Activated gamma-delta T cell treated with Interleukin-2 at 50 U/mL for 16 hours (primary cell): ENCODE measurements at regions not wholly inside any gene's neighbourhood (a gene's known extent, or its start where the extent isn't known, plus 50 kb on each side); places are given as distances from the start of the nearest gene placed in this dataset.
"Not testable (repeated sequence)": the region's sequence is repeated elsewhere in the genome, so short reads cannot be mapped to it uniquely, and the experiment has no call there.

Source experiments
- DNase-seq: peaks from one replicate; pipeline ENCODE4 v3.0.0-alpha.2; 2020

- DNase-seq, result no peak
Observed at GRCh38 chr2:194465641-194466040, 1191.4 kb upstream of the SLC39A10 start.

- no peak for DNase-seq
Observed at GRCh38 chr2:194464964-194465638, 1191.9 kb upstream of the SLC39A10 start.

GRCh38 chr2:194462883-194463282, 1194.1 kb upstream of the SLC39A10 start:
- DNase-seq, result not testable (repeated sequence)

GRCh38 chr2:194455358-194455757, 1201.7 kb upstream of the SLC39A10 start:
- no peak for DNase-seq

- DNase-seq, result no peak
Observed at GRCh38 chr2:194452504-194452903, 1204.5 kb upstream of the SLC39A10 start.

DNA sequence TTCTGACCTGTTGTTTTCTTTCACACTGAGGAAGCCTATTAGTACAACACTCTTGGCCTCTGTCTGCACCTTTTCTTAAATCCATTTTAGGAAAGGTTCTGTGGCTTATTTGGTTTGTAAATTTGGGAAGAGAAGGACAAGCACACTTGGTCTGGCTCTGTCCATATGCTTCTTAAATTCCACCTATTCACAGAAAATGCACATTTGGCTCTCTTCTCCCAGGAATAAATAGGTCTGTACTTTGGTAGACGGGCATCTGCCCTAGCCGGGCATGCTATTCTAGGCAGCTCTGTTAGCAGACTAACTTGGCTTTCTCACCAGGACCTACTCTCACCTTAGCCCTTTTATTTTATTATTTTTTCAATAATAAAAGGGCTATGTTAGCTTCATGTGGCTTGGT, 1211.8 kb upstream of the SLC39A10 start:
- no peak for DNase-seq

DNA sequence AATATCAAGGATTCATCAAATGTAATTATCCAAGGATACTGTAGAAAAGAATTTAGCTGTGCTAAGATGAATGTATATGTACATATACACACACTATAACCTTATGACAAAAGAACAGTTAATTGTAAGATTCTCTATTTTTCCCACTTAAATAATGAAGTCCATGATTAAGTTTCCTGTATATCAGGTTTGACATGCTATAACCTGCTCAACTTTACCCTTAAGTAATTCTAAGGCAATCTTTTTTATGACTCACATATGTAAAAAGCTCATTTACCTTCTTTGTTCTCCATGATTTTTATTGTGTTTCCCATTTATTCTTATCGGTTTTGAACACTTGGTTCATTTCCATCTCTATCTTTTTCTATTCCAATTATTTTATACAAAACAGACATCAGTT, 1213.1 kb upstream of the SLC39A10 start:
- DNase-seq, result no peak

DNA sequence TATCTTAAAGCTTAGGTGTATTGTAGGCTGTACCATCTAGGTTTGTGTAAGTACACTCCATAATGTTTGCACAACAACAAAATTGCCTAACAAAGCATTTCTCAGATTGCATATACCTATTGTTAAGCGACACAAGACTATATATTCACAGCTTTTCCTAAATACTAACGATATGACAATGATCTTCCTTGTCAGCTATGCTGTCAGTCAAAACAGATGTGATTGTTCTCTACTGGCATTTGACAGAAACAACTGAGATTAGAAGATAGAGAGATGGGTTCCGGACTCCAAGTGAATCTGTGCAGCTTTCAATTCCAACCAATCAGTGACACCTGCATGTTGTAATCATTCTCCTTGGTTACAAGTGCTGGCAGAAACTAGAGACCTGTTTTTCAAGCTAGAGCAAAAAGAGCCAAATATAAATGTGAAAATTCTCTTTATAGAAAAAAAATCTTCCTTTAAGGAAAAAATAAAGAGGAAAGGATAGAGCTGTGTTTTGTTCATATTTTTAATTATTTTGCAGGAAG, 1232.3 kb upstream of the SLC39A10 start:
- DNase-seq, result no peak

- DNase-seq, result no peak
Observed at GRCh38 chr2:194411221-194411620, 1245.8 kb upstream of the SLC39A10 start.

- DNase-seq, result no peak
Observed at GRCh38 chr2:194395818-194396217, 1261.2 kb upstream of the SLC39A10 start.

GRCh38 chr2:194385376-194385775, 1271.7 kb upstream of the SLC39A10 start:
- DNase-seq, result no peak

DNA sequence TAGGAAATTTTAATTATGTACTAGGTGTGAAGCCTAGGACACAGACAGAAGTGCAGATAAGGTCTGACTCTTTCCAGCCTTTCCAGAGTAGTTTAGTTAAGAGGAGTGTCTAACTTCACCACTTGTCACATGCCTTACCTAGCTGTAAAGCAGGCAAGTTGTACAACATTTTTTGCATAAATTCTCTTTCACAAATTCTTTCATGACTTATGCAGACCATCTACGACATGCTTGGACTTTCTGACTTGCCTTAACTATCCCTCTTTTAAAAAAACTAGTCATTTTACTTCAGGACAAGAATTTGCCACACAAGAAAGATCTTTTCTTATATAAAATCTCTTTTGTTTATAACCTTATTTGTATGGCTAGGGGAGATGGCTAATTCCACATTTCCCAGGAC, 1273.6 kb upstream of the SLC39A10 start:
- DNase-seq, result no peak

- no peak for DNase-seq
Observed at GRCh38 chr2:194382221-194382620, 1274.8 kb upstream of the SLC39A10 start.

- no peak for DNase-seq
Observed at GRCh38 chr2:194380011-194380410, 1277.0 kb upstream of the SLC39A10 start.

DNA sequence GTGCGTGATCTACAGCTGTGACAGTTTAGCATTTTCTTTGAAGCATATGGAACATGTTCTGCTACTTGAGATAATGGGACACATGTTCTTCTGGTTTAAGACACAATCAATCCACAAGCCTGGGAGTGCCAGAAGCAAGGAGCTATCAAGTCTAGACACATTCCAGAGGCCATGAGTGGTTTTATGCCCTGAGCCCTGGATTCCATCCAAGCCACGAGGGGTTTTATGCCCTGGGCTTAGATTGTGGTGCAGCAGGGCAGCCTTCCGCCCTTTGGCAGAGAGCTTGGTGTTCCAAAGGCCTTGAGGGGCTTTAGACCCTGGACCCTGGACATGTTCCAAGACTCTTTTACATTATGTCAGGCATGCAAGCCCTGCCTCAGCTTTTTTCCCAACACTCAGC, 1289.6 kb upstream of the SLC39A10 start:
- DNase-seq, result not testable (repeated sequence)

DNA sequence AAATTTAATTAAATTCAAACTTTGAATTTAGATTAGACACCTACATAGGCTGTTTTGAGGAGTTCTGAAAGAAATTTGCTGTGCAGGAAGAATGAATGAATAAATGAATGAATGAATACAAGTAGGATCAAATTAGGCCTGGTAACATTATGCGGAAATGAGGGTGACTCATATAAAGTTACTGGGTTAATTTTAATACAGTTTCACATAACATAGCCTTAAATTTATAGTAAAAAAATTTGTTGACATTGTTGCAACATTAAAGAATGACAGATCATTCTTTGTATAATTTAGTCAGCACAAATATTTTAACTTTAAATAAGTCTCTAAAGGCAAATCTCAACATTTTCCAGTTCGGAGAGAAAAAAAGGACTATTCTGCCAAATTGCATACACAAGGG, 1293.1 kb upstream of the SLC39A10 start:
- DNase-seq, result no peak

DNA sequence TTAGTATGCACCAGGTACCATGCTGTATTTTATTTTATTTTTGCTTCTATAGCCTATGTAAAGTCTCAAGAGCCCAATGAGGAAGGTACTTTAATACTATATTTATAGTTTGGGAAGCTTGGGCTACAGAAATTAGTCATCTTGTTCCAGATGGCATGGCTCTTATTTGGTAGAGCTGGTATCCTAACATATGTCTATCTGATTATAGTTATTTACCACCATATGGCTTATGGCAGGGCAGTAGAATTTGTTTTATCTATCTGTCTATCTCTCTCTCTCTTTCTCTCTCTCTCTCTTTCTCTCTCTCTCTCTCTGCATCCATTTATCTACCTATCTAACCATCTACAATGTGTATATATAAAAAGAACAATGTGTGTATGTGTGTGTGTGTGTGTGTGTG, 1293.7 kb upstream of the SLC39A10 start:
- no peak for DNase-seq

GRCh38 chr2:194352505-194352904, 1304.5 kb upstream of the SLC39A10 start:
- no peak for DNase-seq

DNA sequence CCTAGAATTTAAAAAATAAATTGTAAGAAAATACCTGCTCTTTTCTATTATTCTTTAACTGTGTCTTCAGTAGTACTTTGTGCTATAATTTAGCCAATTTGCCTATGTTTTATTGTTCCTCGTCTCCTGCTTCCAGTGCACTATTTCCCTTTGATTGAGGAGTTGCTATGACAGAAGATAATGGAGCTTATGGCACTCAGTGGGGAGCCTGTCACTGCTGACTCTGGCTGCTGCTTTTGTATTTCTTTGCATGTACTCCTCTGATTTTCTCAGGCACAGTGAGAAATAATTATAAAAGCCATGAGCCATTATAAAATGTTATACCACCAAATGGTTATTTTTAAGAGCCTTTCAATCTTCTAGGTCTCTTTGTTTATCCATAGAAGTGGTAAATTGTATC, 1310.8 kb upstream of the SLC39A10 start:
- no peak for DNase-seq

GRCh38 chr2:194345347-194345746, 1311.7 kb upstream of the SLC39A10 start:
- no peak for DNase-seq

GRCh38 chr2:194343167-194343566, 1313.9 kb upstream of the SLC39A10 start:
- no peak for DNase-seq

DNA sequence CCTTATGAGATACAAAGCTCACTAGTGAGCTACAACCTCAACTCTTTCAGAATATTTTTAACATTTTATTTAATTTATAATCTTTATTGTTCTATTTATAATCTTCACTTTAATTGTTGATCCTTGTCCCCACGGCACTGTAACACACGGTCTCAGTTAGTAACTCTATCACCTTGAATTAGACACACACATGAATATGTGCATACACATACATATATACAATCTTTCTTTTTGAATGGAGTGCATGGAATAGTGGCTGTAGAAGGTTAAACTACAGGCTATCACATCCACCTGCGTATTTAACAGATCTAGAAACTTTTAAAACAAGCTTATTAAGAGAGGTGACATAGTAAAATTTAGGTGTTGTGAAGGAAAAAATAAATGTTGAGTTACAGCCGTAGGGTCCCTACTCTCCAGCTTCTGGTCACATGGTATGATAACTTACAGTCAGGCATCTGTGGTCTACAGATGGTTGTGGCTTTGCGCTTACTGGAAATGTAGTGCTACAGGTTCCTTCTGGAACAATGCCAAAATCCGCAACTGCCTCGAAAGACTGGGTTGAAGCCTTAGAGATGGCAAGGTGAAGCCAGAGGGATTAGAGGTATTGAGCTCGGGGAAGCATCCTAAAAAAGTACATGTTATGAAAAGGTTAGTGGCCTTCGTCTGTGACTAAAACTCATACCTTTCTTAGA, 1324.1 kb upstream of the SLC39A10 start:
- DNase-seq, result no peak

- DNase-seq, result no peak
Observed at GRCh38 chr2:194328456-194328855, 1328.6 kb upstream of the SLC39A10 start.

DNA sequence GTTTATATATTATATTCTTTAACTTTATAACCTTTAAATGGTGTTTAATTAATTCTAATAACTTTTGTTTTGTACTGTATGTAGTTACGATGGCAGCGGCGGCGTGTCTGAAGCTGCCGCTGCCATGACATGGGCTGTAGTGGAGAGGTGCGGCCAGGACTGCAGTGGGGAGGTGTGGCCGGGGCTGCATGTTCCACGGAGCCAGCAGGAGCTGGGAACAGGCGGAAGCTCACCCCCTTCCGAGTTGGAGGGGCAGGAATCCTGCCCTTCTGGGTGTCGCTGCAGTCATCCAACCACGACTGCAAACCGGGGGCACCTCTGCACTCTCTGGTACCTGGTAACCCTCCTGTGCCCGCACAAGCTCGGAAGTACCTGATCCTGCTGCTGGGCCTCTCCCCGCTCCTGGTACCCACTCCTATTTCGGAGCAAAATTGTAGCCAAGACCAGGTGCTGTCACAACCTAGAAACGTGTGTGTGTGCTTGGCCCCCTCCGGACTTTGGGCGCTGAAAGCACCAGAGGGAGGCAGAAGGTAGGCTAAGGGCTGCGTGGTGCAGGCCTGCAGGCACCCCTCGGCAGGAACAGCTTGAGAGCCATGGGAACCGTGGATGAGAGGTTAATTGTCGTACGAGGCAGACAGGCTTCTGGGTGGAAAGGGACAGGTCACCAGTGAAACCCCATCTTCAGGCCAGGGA, 1329.7 kb upstream of the SLC39A10 start:
- no peak for DNase-seq
